ENCODE measurements at regions not wholly inside any gene's neighbourhood (a gene's known extent, or its start where the extent isn't known, plus 50 kb on each side); places are given as distances from the start of the nearest gene placed in this dataset.

DNA sequence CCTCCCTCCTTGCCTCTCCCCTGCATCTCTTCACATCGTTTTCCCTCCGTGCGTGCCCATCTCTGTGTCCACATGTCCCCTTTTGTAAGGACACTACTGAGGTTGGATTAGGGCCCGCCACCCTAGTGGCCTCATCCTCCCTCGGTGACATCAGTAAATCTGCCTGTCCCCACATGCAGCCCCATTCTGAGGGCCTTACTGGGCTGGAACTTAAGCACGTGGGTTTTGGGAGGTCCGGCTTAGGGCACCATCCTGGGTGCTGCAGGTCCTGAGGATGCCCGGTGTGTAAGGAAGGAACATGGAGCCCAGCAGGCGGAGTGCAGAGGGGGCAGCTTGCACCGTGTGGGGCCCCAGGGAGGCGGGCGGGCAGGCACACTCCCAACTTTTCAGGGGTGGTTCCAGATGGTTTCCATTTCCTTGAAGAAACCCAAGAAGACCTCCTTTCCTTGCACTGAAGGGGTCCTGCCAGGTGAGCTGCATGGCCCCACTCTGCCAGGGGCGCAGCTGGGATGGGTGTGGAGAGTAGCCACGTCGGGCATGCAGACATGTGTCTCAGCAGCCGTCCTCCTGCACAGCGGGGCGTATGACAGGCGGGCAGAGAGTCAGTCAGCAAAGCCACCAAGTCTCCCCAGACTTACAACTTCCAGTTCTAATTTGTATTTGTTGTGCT is 329.9 kb downstream of the QKI start:
- intact Hi-C loops (cut with DNase I): no loop called here
- DNase-seq (ENCODE audit: low spot score): no peak
- 94% methylated on average over 19 of the region's 19 CpGs for WGBS
- Histone ChIP-seq H3K9me3 (no peaks in the 10 kb centered on the region), H3K4me3 (no peak overlapping the region), H3K4me1 (replicated peaks) (no peaks in the 10 kb centered on the region), H3K27me3 (replicated peaks; ENCODE audit: insufficient read depth) (no peaks in the 10 kb centered on the region), H3K27ac (no peak overlapping the region), H3K36me3 (no peaks in the 10 kb centered on the region)
- TF ChIP-seq POLR2A (IDR thresholded peaks at IDR 0.05) (no peak), POLR2AphosphoS5 (IDR thresholded peaks at IDR 0.05) (no peak)
- TF ChIP-seq, protein P1, sequence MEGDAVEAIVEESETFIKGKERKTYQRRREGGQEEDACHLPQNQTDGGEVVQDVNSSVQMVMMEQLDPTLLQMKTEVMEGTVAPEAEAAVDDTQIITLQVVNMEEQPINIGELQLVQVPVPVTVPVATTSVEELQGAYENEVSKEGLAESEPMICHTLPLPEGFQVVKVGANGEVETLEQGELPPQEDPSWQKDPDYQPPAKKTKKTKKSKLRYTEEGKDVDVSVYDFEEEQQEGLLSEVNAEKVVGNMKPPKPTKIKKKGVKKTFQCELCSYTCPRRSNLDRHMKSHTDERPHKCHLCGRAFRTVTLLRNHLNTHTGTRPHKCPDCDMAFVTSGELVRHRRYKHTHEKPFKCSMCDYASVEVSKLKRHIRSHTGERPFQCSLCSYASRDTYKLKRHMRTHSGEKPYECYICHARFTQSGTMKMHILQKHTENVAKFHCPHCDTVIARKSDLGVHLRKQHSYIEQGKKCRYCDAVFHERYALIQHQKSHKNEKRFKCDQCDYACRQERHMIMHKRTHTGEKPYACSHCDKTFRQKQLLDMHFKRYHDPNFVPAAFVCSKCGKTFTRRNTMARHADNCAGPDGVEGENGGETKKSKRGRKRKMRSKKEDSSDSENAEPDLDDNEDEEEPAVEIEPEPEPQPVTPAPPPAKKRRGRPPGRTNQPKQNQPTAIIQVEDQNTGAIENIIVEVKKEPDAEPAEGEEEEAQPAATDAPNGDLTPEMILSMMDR (IDR thresholded peaks at IDR 0.05): no peak

- no peak overlapping the region for H3K4me3 ChIP-seq
- TF ChIP-seq, protein P1 (IDR thresholded peaks at IDR 0.05): no peak
- TF ChIP-seq POLR2AphosphoS5 (IDR thresholded peaks at IDR 0.05): no peak
- intact Hi-C loops (cut with DNase I): no loop called here
- no peaks in the 10 kb centered on the region for H3K4me1 ChIP-seq (replicated peaks)
- 95% methylated on average over 4 of the region's 4 CpGs for WGBS
- no peak overlapping the region for H3K27ac ChIP-seq
- no peak for DNase-seq (ENCODE audit: low spot score)
- H3K9me3 ChIP-seq: no peaks in the 10 kb centered on the region
- no peaks in the 10 kb centered on the region for H3K27me3 ChIP-seq (replicated peaks; ENCODE audit: insufficient read depth)
- no peaks in the 10 kb centered on the region for H3K36me3 ChIP-seq
Observed at GRCh38 chr6:163743796-163744195, 329.3 kb downstream of the QKI start.

- H3K36me3 ChIP-seq: no peaks in the 10 kb centered on the region
- intact Hi-C loops (cut with DNase I): no loop called here
Observed at GRCh38 chr6:163741743-163742363, 327.3 kb downstream of the QKI start.

DNA sequence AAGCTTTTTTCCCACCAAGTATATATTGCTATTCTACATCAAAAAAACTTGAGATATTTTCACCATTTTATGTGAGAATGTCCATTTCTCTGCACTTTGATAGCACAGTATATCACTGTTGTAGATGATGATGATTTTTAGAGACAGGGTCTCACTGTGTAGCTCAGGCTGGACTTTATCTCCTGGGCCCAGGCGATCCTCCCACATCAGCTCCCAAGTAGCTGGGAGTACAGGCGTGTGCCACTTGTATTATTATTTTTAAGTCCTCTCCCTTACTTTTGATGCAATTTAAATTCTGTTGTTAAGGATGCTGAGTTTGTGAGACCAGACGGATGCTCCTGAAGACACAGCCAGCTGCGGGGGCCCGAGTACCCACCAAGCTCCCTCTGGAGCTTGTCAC is 326.8 kb downstream of the QKI start:
- Histone ChIP-seq H3K4me3 (no peak overlapping the region), H3K27me3 (replicated peaks; ENCODE audit: insufficient read depth) (no peaks in the 10 kb centered on the region), H3K4me1 (replicated peaks) (no peaks in the 10 kb centered on the region), H3K27ac (no peak overlapping the region), H3K9me3 (no peaks in the 10 kb centered on the region), H3K36me3 (no peaks in the 10 kb centered on the region)
- intact Hi-C loops (cut with DNase I): no loop called here
- WGBS: 90% methylated on average over 5 of the region's 5 CpGs
- no peak for TF ChIP-seq POLR2A (IDR thresholded peaks at IDR 0.05)
- TF ChIP-seq, protein P1 (IDR thresholded peaks at IDR 0.05): no peak
- no peak for DNase-seq (ENCODE audit: low spot score)

More at GRCh38 chr6:163741743-163742363, 327.3 kb downstream of the QKI start:
- Histone ChIP-seq H3K4me3 (no peak overlapping the region), H3K27ac (no peak overlapping the region), H3K27me3 (replicated peaks; ENCODE audit: insufficient read depth) (no peaks in the 10 kb centered on the region), H3K4me1 (replicated peaks) (no peaks in the 10 kb centered on the region), H3K9me3 (no peaks in the 10 kb centered on the region)
- 77% methylated on average over 17 of the region's 17 CpGs for WGBS
- DNase-seq (ENCODE audit: low spot score): no peak
- TF ChIP-seq POLR2A (IDR thresholded peaks at IDR 0.05) (no peak), POLR2AphosphoS5 (IDR thresholded peaks at IDR 0.05) (no peak)
- TF ChIP-seq, protein P1 (IDR thresholded peaks at IDR 0.05): no peak

- no peaks in the 10 kb centered on the region for H3K36me3 ChIP-seq
- no peaks in the 10 kb centered on the region for H3K4me1 ChIP-seq (replicated peaks)
- H3K9me3 ChIP-seq: no peaks in the 10 kb centered on the region
- H3K4me3 ChIP-seq: no peak overlapping the region
- no peak for DNase-seq (ENCODE audit: low spot score)
- peaks cover 2% of the 10 kb centered on the region for H3K27me3 ChIP-seq (replicated peaks; ENCODE audit: insufficient read depth)
- no peak for TF ChIP-seq POLR2AphosphoS5 (IDR thresholded peaks at IDR 0.05)
- TF ChIP-seq, protein P1 (IDR thresholded peaks at IDR 0.05): no peak
- no peak for TF ChIP-seq POLR2A (IDR thresholded peaks at IDR 0.05)
- intact Hi-C loops (cut with DNase I): no loop called here
- no peak overlapping the region for H3K27ac ChIP-seq
- WGBS: 77% methylated on average over 4 of the region's 4 CpGs
Observed at GRCh38 chr6:163739966-163740365, 325.4 kb downstream of the QKI start.
